DOHH2 (cell line): ENCODE measurements at regions not wholly inside any gene's neighbourhood (a gene's known extent, or its start where the extent isn't known, plus 50 kb on each side); places are given as distances from the start of the nearest gene placed in this dataset.

ENCODE experiments used
- CTCF ChIP-seq: fragments of 200-600 bp; sonication (generic); IDR thresholded peaks from one replicate; pipeline ENCODE4 v1.5.1; 2014; ENCODE audit warnings: antibody characterized with exemption, mild to moderate bottlenecking, low read depth, low read length; ENCODE audit not compliant: poor library complexity, severe bottlenecking
- EZH2phosphoT487 ChIP-seq: fragments of 200-600 bp; sonication (generic); IDR thresholded peaks from 2 replicates; pipeline ENCODE4 v1.6.1; 2017; ENCODE audit warnings: borderline replicate concordance, mild to moderate bottlenecking, antibody characterized with exemption, low read length, moderate library complexity, mixed read lengths

DNA sequence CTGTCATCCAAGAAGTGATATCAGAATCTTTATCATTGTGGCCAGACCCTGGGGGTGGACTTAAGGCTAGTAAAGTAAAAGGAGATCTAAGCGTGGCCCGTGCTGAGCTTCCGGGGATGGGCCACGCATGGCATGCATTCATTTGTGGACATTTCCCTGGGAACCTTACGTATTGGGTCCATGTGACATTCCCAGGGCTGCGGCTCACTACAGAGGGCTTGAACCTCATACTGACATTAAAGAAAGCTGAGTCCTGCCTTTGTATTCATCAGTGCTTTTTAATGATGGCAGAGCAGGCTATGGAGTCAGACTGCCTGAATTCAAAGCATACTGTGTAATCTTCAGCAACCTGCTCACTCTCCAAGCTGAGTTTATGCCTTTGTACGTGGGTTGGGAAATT lies 152.2 kb upstream of the AFDN start:
- TF ChIP-seq CTCF (no peak), EZH2phosphoT487 (no peak)
